Liver (tissue), 8 donors: ENCODE measurements at regions not wholly inside any gene's neighbourhood (a gene's known extent, or its start where the extent isn't known, plus 50 kb on each side); places are given as distances from the start of the nearest gene placed in this dataset.

Experiments used
- DNase-seq: peaks from one replicate; pipeline ENCODE4 v3.0.0-alpha.2; 2017; ENCODE audit warnings: low spot score
- H3K27ac ChIP-seq, 2 donors: one replicate each; pipeline ENCODE4 v1.7.0; 2013; ENCODE audit warnings: inconsistent platforms in 2 of 2, low read length in 2 of 2, control low read depth in 1 of 2, low read depth in 1 of 2, mild to moderate bottlenecking in 1 of 2
- H3K27me3 ChIP-seq, 4 donors: one replicate each; pipeline versions ENCODE4 v1.6.1 to v1.7.0; 2013; ENCODE audit warnings: low read length in 3 of 4, inconsistent platforms in 1 of 4, mild to moderate bottlenecking in 1 of 4, moderate library complexity in 1 of 4; ENCODE audit not compliant: control insufficient read depth in 4 of 4, insufficient read depth in 4 of 4
- H3K36me3 ChIP-seq, 4 donors: one replicate each; pipeline versions ENCODE4 v1.6.1 to v1.7.0; 2013; ENCODE audit warnings: low read length in 3 of 4, mild to moderate bottlenecking in 3 of 4, low read depth in 1 of 4, moderate library complexity in 1 of 4; ENCODE audit not compliant: control insufficient read depth in 4 of 4, insufficient read depth in 3 of 4
- H3K4me1 ChIP-seq, 4 donors: one replicate each; pipeline versions ENCODE4 v1.6.1 to v1.7.0; 2013; ENCODE audit warnings: low read length in 3 of 4, mild to moderate bottlenecking in 3 of 4, moderate library complexity in 1 of 4; ENCODE audit not compliant: control insufficient read depth in 4 of 4, insufficient read depth in 4 of 4
- H3K4me3 ChIP-seq, 3 donors: one replicate each; pipeline versions ENCODE4 v1.6.1 to v1.7.0; 2013; ENCODE audit warnings: low read length in 3 of 3, control low read depth in 1 of 3, low read depth in 1 of 3, mild to moderate bottlenecking in 1 of 3
- H3K9ac ChIP-seq, 2 donors: one replicate each; pipeline ENCODE4 v1.7.0; 2013; ENCODE audit warnings: low read length in 2 of 2, mild to moderate bottlenecking in 2 of 2, moderate library complexity in 2 of 2, control low read depth in 1 of 2, low read depth in 1 of 2
- H3K9me3 ChIP-seq, 4 donors: one replicate each; pipeline versions ENCODE4 v1.6.1 to v1.7.0; 2013; ENCODE audit warnings: low read length in 3 of 4; ENCODE audit not compliant: control insufficient read depth in 4 of 4
- ATF3 ChIP-seq: IDR thresholded peaks from 2 replicates; pipeline ENCODE4 v1.6.1; 2016; ENCODE audit warnings: antibody characterized with exemption
- CTCF ChIP-seq: fragments of 150-350 bp; IDR thresholded peaks from 2 replicates; pipeline ENCODE4 v1.5.1; 2017; ENCODE audit warnings: improper control_type of control experiment, low read depth, low read length; ENCODE audit not compliant: missing input control
- EGR1 ChIP-seq, 2 donors: IDR thresholded peaks; 2 replicates each; pipeline ENCODE4 v1.6.1; 2016 to 2018; ENCODE audit warnings: antibody characterized with exemption in 2 of 2, low read depth in 2 of 2
- FOXA1 ChIP-seq: IDR thresholded peaks from 2 replicates; pipeline ENCODE4 v1.6.1; 2016; ENCODE audit warnings: antibody characterized with exemption
- FOXA2 ChIP-seq: IDR thresholded peaks from 2 replicates; pipeline ENCODE4 v1.6.1; 2016; ENCODE audit warnings: antibody characterized with exemption
- GABPA ChIP-seq, 2 donors: IDR thresholded peaks in 1 of 2; conservative IDR thresholded peaks in 1 of 2; 2 replicates each; pipeline ENCODE4 v1.6.1; 2016; ENCODE audit warnings: antibody characterized with exemption in 2 of 2, mild to moderate bottlenecking in 1 of 2, moderate library complexity in 1 of 2
- HNF4A ChIP-seq, 2 donors: conservative IDR thresholded peaks; 2 replicates each; pipeline ENCODE4 v1.6.1; 2016; ENCODE audit warnings: antibody characterized with exemption in 2 of 2, mild to moderate bottlenecking in 2 of 2
- HNF4G ChIP-seq: IDR thresholded peaks from 2 replicates; pipeline ENCODE4 v1.6.1; 2016; ENCODE audit warnings: antibody characterized with exemption
- JUND ChIP-seq, 2 donors: IDR thresholded peaks; 2 replicates each; pipeline ENCODE4 v1.6.1; 2016; ENCODE audit warnings: antibody characterized with exemption in 2 of 2
- MAX ChIP-seq: IDR thresholded peaks from 2 replicates; pipeline ENCODE4 v1.6.1; 2016; ENCODE audit warnings: antibody characterized with exemption
- NR2F2 ChIP-seq: IDR thresholded peaks from 2 replicates; pipeline ENCODE4 v1.6.1; 2016; ENCODE audit warnings: antibody characterized with exemption
- RAD21 ChIP-seq, 2 donors: IDR thresholded peaks; 2 replicates each; pipeline ENCODE4 v1.6.1; 2016; ENCODE audit warnings: antibody characterized with exemption in 2 of 2, mild to moderate bottlenecking in 2 of 2
- REST ChIP-seq: IDR thresholded peaks from 2 replicates; pipeline ENCODE4 v1.6.1; 2016; ENCODE audit warnings: antibody characterized with exemption, mild to moderate bottlenecking
- RXRA ChIP-seq, 2 donors: IDR thresholded peaks; 2 replicates each; pipeline ENCODE4 v1.6.1; 2017 to 2018; ENCODE audit warnings: antibody characterized with exemption in 2 of 2, mild to moderate bottlenecking in 1 of 2
- SP1 ChIP-seq: IDR thresholded peaks from 2 replicates; pipeline ENCODE4 v1.6.1; 2018; ENCODE audit warnings: antibody characterized with exemption, mild to moderate bottlenecking
- TAF1 ChIP-seq: conservative IDR thresholded peaks from 2 replicates; pipeline ENCODE4 v1.6.1; 2016; ENCODE audit warnings: antibody characterized with exemption, mild to moderate bottlenecking
- YY1 ChIP-seq: IDR thresholded peaks from 2 replicates; pipeline ENCODE4 v1.6.1; 2016; ENCODE audit warnings: antibody characterized with exemption, mild to moderate bottlenecking
- ZBTB33 ChIP-seq: IDR thresholded peaks from 2 replicates; pipeline ENCODE4 v1.6.1; 2016; ENCODE audit warnings: antibody characterized with exemption
- WGBS: extraction: QIAGEN DNeasy Blood & Tissue Kit; methylation state at CpG from one replicate; pipeline ENCODE4 v1.1.7; 2013; 5-methylcytosine and 5-hydroxymethylcytosine counted together
- donor health status: healthy.
- donor health status: healthy.
- donor health status: healthy.
- donor health status: healthy.
- donor health status: healthy.

- no peak for DNase-seq
- no peaks in the 10 kb centered on the region for H3K4me1 ChIP-seq
- H3K9me3 ChIP-seq, result no peaks in the 10 kb centered on the region
- H3K36me3 ChIP-seq, result no peaks in the 10 kb centered on the region
- no peak overlapping the region for H3K4me3 ChIP-seq
- WGBS, result 83% methylated on average over 4 of the region's 4 CpGs
- peaks cover 0 to 2% (median 0%) of the 10 kb centered on the region in 4 donors for H3K27me3 ChIP-seq
- no peak for TF ChIP-seq HNF4A (conservative IDR thresholded peaks at IDR 0.05)
- TF ChIP-seq FOXA2, result no peak
- TF ChIP-seq NR2F2, result no peak
- TF ChIP-seq ZBTB33, result no peak
- TF ChIP-seq GABPA (IDR thresholded peaks at IDR 0.05 in 1 of 2, conservative IDR thresholded peaks at IDR 0.05 in 1 of 2), result no peak
- no peak for TF ChIP-seq HNF4G
- TF ChIP-seq RAD21 (IDR thresholded peaks at IDR 0.05), result no peak
- no peak for TF ChIP-seq RXRA (IDR thresholded peaks at IDR 0.05)
- TF ChIP-seq REST, result no peak
- TF ChIP-seq SP1, result no peak
- no peak for TF ChIP-seq MAX
- H3K9ac ChIP-seq, result no peak overlapping the region
- H3K27ac ChIP-seq, result no peak overlapping the region
These were observed 347.8 kb upstream of the CNR1 start for GRCh38 chr6:88513920-88514319.

GRCh38 chr6:88513471-88513870 is 347.3 kb upstream of the CNR1 start:
- no peaks in the 10 kb centered on the region for H3K36me3 ChIP-seq
- TF ChIP-seq JUND (IDR thresholded peaks at IDR 0.05) (no peak), CTCF (no peak), FOXA2 (no peak), RAD21 (IDR thresholded peaks at IDR 0.05) (no peak), HNF4G (no peak), GABPA (IDR thresholded peaks at IDR 0.05 in 1 of 2, conservative IDR thresholded peaks at IDR 0.05 in 1 of 2) (no peak), ATF3 (no peak), MAX (no peak), YY1 (no peak), EGR1 (IDR thresholded peaks at IDR 0.05; ENCODE audit: low read depth in 2 of 2) (no peak), FOXA1 (no peak), TAF1 (no peak), NR2F2 (no peak), SP1 (no peak), RXRA (IDR thresholded peaks at IDR 0.05) (no peak), REST (no peak), HNF4A (conservative IDR thresholded peaks at IDR 0.05) (no peak)
- H3K4me3 ChIP-seq, result no peak overlapping the region
- H3K27me3 ChIP-seq, result peaks cover 0 to 2% (median 0%) of the 10 kb centered on the region in 4 donors
- DNase-seq, result no peak
- no peak overlapping the region for H3K27ac ChIP-seq
- no peak overlapping the region for H3K9ac ChIP-seq
- H3K9me3 ChIP-seq, result no peaks in the 10 kb centered on the region
- no peaks in the 10 kb centered on the region for H3K4me1 ChIP-seq
